ENCODE measurements at regions not wholly inside any gene's neighbourhood (a gene's known extent, or its start where the extent isn't known, plus 50 kb on each side); places are given as distances from the start of the nearest gene placed in this dataset.

DNA sequence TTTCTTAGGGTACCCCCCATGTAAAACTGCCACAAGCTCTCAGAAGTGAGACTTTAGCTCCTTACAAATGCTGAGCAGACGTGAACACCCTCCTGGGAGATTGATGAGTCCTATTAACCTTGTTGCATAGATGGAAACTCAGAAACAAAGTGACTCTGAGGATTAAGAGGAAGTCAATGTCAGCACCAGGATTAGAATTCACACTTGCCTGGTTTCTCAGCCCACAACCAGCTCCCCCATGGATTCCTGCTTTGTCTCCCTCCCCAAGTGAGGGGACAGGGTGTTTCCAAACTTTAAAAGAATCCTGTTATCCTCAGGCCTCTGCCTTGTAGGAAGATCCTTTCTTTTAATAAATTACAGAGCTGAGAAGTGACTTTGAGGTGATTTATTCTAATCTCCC lies 324.4 kb downstream of the NDFIP2 start:
- H3K27ac ChIP-seq: no peak overlapping the region
- TF ChIP-seq, protein P1, sequence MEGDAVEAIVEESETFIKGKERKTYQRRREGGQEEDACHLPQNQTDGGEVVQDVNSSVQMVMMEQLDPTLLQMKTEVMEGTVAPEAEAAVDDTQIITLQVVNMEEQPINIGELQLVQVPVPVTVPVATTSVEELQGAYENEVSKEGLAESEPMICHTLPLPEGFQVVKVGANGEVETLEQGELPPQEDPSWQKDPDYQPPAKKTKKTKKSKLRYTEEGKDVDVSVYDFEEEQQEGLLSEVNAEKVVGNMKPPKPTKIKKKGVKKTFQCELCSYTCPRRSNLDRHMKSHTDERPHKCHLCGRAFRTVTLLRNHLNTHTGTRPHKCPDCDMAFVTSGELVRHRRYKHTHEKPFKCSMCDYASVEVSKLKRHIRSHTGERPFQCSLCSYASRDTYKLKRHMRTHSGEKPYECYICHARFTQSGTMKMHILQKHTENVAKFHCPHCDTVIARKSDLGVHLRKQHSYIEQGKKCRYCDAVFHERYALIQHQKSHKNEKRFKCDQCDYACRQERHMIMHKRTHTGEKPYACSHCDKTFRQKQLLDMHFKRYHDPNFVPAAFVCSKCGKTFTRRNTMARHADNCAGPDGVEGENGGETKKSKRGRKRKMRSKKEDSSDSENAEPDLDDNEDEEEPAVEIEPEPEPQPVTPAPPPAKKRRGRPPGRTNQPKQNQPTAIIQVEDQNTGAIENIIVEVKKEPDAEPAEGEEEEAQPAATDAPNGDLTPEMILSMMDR (conservative IDR thresholded peaks at IDR 0.05): no peak

DNA sequence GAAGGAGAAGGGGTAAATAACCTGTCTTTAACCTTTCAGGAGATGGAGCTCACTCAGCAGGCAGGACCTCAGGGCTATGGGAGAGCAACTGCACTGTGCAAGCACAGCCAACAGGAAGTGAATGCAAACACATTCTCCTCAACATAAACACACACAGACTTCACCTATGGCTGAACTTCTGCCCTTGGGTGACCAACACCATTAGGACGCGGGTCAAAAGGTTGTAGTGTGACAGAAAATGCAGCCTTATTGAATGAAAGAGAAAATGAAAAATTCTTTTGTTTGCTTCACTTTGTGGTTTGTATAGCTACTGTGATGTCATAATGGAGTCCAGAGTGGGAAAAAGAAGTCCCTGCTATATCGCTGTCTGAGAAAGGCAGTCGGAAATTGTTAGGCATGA lies 323.0 kb downstream of the NDFIP2 start:
- TF ChIP-seq, protein P1 (conservative IDR thresholded peaks at IDR 0.05): no peak
- H3K27ac ChIP-seq: no peak overlapping the region

DNA sequence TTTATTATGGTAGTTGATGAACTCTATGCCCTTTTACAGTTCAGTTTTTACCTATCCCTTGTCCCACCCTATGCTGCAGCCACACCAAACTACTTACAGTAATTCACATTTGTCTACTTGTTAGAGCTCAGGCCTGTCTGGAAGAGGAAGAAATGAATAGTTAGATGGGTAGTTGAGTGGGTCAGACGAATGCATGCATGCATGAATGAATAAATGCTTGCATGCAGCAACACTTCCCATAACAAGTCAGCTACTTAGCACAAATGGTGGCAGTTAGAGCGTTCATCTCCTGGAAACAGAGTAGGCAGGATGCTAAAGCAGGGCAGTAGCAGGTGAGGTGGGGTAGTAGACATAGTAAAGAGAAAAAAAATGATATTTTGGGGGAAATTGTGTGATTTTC lies 322.3 kb downstream of the NDFIP2 start:
- H3K27ac ChIP-seq: no peak overlapping the region
- TF ChIP-seq, protein P1 (conservative IDR thresholded peaks at IDR 0.05): no peak

DNA sequence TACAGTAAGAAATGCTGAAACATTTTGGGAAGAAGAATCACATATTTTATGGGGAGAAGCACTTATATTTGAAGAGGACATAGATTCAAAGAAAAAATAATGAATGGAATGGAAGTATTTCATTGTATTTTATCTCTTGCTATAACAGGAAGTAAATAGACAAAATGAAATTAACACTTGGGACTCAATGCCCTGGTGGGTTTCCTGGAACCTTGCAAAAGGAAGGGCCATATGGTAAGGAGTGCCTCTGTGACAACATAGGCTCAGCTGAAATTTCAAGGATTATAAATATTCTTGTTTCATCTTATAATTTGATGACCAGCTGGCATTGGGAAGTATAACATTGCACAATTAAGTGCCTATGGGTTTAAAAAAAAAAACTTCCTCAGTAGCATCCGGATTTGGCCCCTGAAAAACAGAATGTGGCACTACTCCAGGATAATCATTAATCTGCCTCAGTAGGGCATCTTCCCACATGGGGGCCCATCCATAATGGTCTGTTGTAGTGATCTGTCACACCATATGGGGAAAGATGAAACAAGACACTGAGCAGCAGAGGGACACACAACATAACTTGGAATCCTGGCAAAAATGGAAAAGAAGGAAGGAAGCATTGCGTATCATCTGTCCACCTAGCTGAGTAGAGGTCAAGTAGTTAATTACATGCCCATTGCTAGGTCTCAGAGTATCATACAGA lies 321.6 kb downstream of the NDFIP2 start:
- TF ChIP-seq, protein P1 (conservative IDR thresholded peaks at IDR 0.05): no peak
- H3K27ac ChIP-seq: no peak overlapping the region

DNA sequence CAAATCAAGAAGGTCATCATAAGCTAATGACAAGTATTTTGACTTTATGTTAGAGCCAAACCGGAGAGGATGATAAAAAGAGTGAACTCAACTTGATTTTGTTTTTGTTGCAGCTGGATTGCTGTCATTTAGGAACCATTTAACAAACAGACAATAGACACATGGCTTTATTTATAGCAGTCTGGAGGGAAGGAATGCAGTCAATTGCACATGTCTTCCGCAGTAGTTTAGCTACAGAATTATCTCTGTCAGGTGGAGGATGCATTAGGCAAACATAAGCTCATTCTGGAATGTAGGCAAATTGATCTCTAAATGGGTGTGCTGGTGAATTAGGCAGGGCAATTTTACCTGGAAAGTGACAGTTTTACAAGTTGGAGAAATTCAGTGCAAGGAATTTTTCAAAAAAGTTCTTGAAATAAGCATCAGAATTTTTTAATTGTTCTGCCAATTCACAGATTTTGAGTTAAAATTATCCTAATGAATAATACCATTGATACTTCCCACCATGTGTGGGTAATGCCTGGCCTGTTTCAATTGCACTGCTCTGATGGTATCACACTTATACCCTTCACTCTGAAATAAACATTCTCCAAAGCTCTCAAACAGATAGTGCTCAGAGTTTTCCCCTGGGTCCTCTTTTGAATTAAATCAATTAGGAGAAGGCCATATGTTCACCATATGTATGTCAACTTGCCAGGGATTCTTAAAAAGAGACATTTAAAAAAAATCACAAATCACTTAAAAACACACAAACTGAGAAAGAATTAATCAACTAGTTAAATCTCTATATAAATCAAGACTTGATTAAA lies 318.3 kb downstream of the NDFIP2 start:
- TF ChIP-seq, protein P1 (conservative IDR thresholded peaks at IDR 0.05): no peak
- no peak overlapping the region for H3K27ac ChIP-seq

DNA sequence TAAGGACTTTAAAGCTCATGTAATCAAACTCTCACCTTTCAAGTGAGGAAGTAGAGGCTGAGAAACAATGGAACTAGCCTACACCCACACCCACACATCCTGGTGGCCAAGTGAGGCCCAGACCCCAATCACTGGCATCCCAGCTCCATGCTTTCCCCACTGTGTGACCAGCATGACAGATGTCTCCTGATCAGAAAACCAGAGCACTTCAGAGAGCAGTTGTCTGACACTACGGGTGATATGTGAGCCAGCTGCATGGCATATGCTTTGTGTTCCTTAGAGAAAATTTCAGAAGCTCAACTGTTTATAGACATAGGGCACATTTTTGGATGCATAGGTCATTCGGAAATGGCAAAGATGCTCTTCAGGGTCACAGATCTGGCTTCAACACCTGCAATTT lies 315.2 kb downstream of the NDFIP2 start:
- H3K27ac ChIP-seq: no peak overlapping the region
- TF ChIP-seq, protein P1 (conservative IDR thresholded peaks at IDR 0.05): no peak

DNA sequence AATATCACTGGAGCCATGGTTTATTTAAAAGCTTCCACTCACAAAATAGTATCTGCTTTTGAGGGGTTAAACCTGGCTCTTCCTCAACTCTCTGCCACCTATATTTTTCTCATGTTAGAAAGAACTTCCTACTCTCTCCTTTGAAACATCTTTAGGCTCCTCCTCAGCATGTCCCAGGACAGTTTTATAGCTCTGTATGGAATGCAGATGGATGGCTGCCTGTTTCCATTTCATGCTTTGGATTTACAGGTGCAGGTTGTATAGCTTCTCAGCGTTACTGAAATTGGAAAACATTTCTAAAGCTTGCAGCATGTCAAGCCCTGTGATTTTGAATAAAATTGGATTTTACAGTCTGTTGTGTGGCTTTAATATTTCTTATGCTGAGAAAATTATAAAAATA lies 314.0 kb downstream of the NDFIP2 start:
- H3K27ac ChIP-seq: no peak overlapping the region
- TF ChIP-seq, protein P1 (conservative IDR thresholded peaks at IDR 0.05): no peak
